ENCODE measurements at regions not wholly inside any gene's neighbourhood (a gene's known extent, or its start where the extent isn't known, plus 50 kb on each side); places are given as distances from the start of the nearest gene placed in this dataset.

DNA sequence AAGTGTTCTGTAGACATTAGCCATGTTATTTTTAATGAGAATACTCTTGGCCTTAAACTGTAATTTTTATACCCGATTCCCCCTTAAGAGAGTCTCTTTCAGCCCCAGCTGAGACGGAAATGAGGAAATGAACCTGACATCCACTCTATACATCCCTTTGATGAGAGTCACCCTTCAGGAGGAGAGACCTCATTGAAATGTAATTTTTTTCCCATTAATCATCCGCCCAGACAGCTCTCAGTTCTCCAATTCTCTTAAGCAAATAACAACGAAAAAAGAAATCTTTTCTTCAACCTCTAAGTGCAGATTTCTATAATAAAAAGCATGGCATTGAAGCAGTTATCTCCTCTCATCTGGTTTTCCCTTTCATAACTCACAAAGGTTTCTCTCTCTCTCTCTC, 243.8 kb upstream of the PMEPA1 start:
- no peak for DNase-seq (ENCODE audit: extremely low read depth in 1 of 2, low read depth in 1 of 2)

DNA sequence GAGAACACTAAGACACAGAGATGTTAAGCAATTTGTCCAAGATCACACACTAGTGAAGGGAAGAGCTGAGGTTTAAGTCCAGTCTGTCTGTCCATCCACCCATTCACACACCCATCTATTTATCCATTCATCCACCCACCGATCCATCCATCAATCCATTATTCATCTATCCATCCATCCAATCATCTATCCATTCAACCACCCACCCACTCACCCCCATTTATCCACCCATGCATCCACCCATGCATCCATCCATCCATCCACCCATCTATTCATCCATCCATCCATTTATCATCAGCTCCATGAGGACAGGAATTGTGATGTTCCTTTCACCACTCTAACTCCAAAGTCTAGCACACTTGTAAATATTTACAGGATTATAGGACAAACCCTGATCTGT, 242.3 kb upstream of the PMEPA1 start:
- DNase-seq (ENCODE audit: extremely low read depth in 1 of 2, low read depth in 1 of 2), result no peak

DNA sequence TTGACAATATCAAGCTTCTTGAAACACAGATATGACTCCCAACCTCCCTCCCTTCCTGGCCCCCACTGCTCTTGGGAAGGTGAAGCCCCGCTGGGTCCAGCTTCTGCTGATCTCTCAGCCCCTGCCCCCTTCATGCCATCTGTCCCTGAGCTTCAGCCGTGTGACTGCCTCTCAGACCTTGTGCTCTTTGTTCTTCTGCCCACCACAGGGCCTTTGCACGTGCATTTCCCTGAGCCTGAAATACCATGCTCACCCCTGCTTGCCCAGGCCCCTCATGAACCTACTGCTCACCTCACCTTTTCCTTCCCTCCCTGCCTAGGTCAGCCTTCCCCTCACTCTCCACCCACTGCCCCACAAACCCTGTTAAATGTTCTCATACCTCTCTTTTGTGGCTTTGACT, 241.7 kb upstream of the PMEPA1 start:
- DNase-seq (ENCODE audit: extremely low read depth in 1 of 2, low read depth in 1 of 2), result no peak

DNA sequence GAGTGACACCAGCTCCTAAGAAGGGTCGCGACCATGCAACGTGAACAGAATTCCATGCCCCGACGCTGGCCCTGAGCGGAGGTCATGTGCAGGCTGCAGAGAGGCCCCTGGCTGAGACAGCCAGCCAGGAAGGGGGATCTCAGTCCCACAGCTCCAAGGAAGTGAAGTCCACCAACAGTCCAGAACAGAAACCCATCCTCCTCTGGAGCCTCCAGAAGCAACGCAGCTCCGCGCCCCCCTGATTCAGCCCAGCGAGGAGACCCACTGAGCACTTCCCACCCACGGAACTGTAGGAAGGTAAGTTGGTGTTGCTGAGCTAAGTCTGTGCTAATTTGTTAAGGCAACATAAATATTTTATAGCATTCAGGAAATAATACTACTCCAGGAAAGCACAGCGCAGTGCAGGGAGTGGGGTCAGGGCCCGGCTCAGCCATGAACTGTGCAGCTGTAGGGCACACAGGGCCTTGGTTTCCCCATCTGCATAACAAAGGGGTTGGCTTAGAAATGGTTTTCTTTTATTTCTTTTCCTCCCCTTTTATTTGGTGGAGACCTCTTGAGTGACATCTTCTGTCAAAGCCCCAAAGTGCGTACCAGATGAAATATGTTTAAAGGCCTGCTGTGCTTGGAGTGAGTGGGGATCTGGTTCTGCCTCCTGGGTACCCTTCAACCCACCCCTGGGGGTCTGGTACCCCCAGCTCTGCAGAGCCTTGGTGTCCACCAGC, 241.1 kb upstream of the PMEPA1 start:
- no peak for DNase-seq (ENCODE audit: extremely low read depth in 1 of 2, low read depth in 1 of 2)

DNA sequence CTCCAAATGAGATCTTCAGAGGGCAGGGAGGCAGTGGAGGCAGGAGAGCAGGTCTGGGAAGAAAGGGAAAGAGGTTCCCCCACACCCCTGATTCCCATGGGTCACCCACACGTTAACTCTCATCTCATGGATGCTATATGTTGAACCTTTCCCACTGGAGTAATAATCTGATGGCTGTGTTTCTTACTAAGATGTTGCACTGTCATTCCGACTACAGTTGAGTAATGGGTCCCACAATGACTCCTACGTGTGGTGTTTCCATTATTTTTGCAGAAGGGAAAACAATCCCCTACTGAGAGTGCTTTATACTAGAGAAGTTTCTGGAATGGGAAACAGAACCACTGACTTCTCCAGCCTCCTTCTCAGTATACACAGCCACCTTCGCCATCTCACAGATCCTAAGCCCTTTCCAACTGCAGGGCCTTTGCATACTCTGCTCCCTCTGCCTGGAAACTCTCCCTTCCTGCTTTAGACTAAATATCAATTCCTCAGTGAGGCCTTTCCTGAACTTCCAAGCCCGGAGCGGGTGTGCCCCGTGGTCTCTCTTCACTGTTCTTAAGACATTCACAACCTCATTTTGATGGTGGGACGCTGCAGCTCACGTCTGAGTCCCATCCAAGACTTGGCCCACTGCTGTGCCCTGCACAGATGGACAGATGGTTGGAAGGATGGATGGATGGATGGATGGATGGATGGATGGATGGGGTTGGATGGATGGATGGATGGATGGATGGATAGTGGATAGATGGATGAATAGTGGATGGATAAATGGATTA, 238.6 kb upstream of the PMEPA1 start:
- DNase-seq (ENCODE audit: extremely low read depth in 1 of 2, low read depth in 1 of 2), result no peak

DNA sequence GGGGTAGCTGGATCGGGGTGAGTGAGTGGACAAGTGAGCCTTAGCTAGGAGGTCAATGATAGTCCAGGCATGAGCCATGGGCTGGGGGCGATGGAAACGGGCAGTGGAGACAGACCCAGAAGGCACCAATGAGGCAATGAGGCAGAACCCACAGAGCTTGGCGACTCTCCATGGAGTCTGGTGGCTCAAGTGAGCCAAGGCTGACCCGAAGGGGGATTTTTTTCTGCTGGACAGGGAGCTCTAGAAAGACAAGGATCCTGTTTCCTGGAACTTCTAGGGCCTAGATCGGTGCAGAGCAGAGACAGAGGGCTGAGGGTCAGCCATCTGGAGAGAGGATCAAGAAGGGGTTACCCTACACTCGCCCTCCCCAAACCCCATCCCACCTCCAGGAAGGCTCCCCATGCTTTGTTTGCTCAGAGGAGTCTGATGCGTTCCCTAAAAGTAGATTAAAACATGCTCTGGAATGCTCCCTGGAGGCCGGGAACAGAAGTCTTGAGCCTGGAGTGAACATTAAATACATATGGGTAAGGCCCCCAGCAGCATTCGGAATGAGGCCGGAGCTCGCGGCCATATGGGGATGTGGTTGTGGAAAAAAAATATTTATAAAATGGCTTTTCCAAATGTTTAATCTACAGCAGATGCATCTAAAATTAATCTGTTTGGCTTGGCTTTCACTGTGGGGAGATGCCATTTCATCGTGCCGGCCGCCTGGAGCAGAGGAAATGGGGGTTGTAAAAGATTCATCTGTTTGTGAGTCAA, 237.8 kb upstream of the PMEPA1 start:
- DNase-seq (ENCODE audit: extremely low read depth in 1 of 2, low read depth in 1 of 2), result no peak

DNA sequence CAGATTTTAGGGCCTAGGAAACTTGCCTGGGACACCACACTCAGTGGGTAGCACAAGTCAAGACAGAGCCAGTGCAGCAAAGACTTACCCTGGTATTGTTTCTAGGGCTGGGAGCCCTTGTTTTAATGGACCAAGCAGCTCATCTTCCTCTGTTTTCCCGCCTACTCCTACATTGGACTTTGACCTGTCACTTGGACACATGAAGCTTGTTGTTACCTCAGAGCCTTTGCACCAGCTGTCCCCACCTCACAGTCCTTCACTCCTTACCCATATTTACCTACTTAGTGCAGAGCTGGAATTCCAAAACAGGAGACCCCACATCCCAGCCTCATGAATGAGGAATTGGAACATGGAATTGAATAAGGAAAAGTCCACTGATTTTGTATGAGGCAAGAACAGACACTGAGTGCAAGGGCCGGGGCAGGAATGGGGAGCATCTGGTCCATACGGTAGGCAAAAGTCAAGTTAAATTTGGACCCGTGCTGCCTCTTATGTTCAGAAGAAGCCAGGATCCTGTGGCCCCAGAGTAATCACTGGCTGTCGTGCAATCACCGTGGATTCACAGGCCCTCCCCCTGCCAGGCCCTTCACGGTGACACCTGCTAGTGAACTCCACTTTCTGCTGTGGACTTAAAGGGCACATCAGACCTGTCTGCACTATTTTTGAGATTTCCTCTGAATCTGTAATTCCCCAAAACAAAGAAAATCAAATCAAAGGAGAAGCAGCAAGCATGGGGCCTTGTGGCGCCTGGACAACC, 236.9 kb upstream of the PMEPA1 start:
- DNase-seq (ENCODE audit: extremely low read depth in 1 of 2, low read depth in 1 of 2), result no peak

DNA sequence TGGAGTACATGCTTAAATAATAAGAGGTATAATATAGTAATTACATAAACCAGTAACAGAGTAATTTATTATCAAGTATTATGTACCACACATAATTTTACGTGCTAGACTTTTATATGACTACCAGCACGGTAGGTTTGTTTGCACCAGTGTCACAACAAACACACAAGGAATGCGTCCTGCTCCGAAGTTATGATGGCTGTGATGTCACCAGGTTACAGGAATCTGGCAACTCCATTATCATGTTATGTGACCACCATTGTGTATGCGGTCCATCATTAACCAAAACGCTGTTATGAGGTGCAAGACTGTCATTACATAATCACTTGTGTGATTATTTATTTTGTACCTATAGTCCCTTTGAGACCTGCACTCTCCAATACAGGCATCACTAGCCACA, 235.2 kb upstream of the PMEPA1 start:
- DNase-seq (ENCODE audit: extremely low read depth in 1 of 2, low read depth in 1 of 2), result no peak

DNA sequence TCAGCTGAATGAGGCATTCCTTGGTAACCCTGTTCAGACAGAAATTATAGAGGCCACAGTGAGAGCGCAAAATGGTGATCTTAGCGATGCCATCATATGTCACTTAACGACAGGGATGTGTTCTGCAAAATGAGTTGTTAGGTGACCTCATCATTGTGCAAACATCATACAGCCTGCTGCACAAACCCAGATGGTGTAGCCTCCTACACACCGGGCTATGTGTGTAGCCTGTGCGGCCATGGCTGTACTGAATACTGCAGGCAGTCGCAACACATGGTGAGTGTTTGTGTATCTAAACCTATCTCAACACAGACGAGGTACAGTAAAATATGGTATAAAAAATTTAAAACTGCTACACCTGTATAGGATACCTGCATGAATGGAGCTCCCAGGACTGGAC, 234.1 kb upstream of the PMEPA1 start:
- no peak for DNase-seq (ENCODE audit: extremely low read depth in 1 of 2, low read depth in 1 of 2)

DNA sequence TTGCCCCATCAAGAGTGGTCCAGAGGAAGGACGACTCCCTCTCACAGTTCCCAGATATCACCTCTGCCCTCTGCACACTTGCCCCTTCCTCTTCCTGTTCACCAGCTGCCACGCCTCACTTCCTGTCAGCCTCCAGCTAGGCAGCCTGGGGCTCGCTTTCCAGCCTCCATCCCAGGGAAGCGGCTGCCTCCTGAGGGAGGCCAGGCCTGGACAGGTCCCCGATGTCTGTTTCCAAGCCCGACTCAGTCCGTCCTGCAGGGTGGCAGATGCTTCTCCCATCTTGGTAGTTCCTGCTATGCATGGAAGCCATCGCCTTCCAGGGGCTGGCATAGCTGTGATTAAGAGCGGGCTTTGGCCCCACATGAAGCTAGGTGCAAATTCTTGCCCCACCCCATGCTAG, 233.5 kb upstream of the PMEPA1 start:
- DNase-seq (ENCODE audit: extremely low read depth in 1 of 2, low read depth in 1 of 2), result no peak

DNA sequence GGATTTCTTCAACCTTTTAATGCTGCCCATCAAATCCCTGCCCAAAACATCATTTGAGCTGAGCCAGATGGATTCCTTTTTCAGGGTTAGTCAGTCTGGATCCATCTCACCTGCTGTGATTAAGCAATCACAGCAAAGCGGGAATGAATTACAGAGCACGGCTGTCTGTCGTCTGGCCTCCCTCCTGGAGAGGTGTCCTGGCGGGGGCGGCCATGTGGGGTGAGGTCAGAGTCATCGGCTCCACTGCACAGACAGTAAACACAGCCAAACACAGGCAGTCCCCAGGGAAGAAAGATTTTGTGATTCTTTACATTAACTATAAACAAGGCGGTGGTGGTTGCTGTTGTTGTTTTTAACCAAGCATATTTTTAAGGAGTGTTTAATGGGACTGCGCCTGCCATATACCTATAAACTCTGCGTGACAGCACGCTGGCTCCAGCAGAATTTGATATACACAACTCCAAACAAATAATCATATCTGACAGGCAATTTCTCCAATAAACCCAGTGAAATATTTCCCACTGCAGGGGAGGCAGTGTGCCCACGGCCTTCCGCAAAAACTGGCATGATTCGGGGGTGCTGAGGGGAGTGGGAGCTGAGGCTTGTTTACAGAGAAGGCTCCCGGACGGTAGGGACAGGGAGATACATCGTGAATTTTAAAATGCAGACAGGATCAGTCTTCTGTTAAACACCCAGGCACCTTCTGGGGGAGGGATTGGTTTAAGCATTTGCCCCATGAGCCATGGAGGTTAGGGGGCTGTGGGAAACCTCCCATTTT, 232.0 kb upstream of the PMEPA1 start:
- no peak for DNase-seq (ENCODE audit: extremely low read depth in 1 of 2, low read depth in 1 of 2)

DNA sequence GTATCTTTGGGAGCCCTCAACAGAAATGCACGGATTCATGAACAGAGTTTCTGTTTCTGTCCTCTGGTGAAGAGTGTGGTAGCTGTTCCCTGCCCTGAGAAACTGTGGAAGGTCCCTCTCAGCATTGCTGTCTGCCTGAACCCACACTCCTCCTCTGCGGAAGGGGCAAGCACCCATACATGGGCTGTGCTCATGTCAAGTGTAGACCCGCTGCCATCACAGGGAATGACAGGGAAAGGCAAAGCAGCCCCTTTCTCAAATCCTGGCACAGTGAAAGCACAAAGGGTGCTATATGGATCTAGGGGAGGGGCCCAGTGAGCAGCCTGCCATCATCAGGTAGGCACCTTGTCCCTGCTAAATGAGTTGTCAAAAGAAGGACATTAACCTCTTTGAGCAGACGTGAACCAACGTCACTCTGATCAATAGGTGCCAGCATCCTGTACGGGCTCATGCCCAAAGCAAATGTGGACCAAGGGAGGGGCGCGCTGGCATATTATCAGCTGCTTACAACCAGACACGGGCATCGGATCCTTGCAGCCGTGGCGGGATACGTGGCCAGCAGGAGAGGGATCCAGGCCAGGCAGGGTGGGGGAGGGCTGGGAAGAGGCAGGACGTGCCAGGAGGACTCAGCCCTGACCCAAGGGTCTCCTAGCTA, 231.2 kb upstream of the PMEPA1 start:
- no peak for DNase-seq (ENCODE audit: extremely low read depth in 1 of 2, low read depth in 1 of 2)

DNA sequence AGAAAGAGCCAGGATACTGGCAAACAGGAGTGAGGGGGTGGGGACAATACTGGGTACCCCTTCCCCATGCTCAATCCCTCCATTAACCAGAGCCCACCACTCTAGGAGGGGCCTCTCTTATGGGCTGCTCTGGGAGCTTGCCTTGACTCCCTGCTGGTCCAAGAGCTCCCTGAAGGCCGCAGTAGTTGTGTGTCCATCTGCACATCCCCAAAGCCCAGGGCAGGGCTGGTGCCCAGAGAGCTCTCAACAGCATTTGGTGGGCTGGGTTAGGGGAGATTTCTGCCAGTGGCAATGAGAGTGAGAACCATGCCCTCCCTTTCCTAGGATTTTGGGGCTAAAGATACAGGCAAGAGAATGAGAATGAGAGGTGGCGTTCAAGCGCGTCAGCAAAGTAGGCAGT, 230.6 kb upstream of the PMEPA1 start:
- DNase-seq (ENCODE audit: extremely low read depth in 1 of 2, low read depth in 1 of 2), result no peak

DNA sequence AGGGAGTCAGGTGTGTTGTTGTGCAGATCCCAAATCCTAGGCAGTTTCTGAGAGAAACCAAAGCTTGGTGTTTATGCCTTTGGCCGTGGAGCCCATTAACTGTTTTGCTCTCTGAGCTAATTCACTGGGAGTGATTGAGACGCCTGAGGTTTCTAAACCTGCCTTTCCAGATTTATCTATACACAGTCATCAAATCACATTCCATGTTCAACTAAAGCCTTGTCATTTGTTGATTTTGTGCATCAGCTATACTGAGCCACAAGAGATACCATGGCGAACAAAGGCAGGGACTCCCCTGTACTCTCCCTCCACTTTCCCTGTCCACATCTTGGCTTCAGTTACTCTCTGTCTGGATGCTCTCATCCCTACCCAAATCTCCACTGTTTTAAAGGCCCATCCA, 229.7 kb upstream of the PMEPA1 start:
- no peak for DNase-seq (ENCODE audit: extremely low read depth in 1 of 2, low read depth in 1 of 2)

DNA sequence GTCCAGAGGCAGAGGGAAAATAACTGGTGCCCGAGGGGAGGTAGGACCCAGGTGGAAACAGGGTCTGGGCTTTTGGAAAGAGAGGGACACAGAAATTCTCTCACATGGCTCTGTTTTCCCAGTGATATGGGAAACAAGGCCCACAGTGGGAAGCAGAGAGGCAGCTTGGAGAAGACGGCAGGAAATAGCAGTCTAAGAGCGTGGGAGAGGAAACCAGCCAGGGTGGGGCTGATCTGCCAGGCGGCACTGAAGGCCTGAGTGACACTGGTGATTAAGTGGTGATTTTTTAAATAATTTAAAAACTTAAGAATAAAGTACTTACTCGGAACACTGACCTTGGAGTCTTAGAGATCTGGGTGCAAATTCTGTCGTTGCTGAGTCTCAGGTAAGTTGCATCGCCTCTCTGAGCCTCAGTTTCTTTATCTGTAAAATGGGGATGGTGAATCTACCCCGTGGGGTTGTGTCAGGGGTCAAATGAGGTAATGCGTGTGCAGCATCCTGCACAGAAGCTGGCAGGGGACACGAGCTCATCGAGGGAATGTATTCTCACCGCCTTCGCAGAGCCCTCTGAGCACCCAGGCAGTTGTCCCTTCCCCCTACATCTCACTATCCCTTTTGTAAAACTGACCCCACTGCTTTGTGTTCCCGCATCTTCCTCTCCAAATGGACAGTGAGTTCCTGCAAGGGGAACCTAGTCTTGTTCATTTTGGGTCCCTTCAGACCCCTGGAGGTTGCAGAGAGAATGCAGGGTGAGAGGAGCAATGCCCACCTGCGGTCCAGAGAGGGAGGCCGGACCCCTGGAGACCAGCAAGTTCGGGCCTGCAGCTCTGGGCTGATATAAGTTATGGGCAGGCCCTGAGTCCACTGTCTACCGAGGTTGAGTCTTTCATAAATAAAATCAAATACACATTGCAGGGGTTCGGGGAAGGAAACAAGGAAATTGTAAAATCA, 228.6 kb upstream of the PMEPA1 start:
- DNase-seq (ENCODE audit: extremely low read depth in 1 of 2, low read depth in 1 of 2), result no peak

DNA sequence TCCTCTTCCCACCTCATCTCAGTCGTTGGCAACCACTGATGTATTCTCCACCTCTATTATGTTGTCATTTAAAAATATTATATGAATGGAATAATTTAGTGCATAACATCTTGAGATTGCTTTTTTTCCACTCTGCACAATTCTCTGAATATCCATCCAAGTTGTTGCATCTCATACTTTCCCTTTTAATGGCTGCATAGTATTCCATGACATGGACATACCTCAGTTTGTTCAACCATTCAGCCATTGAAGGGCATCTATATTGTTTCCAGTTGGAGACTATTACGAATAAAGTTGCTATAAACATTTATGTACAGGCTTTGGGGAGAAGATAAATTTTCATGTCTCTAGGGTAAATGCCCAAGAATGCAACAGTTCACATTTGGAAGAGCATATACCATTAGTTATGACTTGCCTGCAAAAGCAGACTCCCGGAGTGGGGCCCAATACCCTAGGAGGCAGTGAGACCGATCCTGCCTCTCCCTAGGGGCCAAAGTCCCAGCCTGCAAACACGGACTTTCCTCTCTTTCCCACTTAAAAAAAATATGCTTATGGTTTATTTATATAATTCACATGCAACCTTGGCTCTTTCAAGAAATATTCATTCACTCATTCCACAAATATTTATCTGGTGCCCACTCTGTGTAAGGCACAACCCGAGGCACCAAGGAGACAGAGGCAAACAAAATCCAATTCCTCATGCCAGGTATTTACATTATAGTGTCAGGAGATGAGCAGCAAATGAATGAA, 227.0 kb upstream of the PMEPA1 start:
- no peak for DNase-seq (ENCODE audit: extremely low read depth in 1 of 2, low read depth in 1 of 2)

DNA sequence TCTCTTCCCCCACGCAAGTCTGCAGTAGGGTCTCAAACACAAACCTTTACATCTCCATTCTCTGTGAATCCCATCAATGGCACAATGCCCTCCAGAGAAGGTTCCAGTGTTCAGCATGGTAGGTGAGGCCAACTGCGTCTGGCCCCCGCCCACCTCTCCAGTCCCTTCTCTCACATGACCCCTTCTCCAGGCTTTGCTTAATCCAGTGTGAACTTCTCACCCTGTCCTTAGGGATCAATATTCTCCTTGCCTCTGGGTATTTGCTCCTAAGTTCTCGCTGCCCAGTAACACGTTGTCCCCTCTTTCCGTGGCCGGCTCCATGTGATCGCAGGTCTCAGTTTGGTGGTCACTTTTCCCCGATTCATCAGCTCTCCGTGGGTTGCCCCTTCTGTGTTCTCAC, 225.1 kb upstream of the PMEPA1 start:
- no peak for DNase-seq (ENCODE audit: extremely low read depth in 1 of 2, low read depth in 1 of 2)

All from stimulated activated CD8-positive, alpha-beta memory T cell treated with anti-CD3 and anti-CD28 coated beads, Interleukin-7, amount 100 ng/mL, for 48 hours (primary cell).